Germinal center (tissue), 1 donor: ENCODE measurements at regions not wholly inside any gene's neighbourhood (a gene's known extent, or its start where the extent isn't known, plus 50 kb on each side); places are given as distances from the start of the nearest gene placed in this dataset.

Source experiments
- DNase-seq: peaks from one replicate; pipeline ENCODE4 v3.0.0; 2012; ENCODE audit warnings: mixed read lengths, low spot score

GRCh38 chr3:102233881-102234280 lies 200.9 kb upstream of the ZPLD1 start:
- peak; percentile 32 for DNase-seq

GRCh38 chr3:102235679-102236078 lies 199.1 kb upstream of the ZPLD1 start:
- DNase-seq = no peak

GRCh38 chr3:102237181-102237580 lies 197.6 kb upstream of the ZPLD1 start:
- DNase-seq = no peak

GRCh38 chr3:102237838-102238237 lies 197.0 kb upstream of the ZPLD1 start:
- DNase-seq = no peak

- DNase-seq = no peak
Measured at GRCh38 chr3:102238362-102238761, 196.5 kb upstream of the ZPLD1 start.

GRCh38 chr3:102240720-102241119 lies 194.1 kb upstream of the ZPLD1 start:
- DNase-seq = no peak

- no peak for DNase-seq
Measured at GRCh38 chr3:102248981-102249705, 185.7 kb upstream of the ZPLD1 start.

GRCh38 chr3:102255736-102256135 lies 179.1 kb upstream of the ZPLD1 start:
- no peak for DNase-seq

- no peak for DNase-seq
Measured at GRCh38 chr3:102258666-102259227, 176.1 kb upstream of the ZPLD1 start.

GRCh38 chr3:102259663-102260062 lies 175.2 kb upstream of the ZPLD1 start:
- DNase-seq = no peak

GRCh38 chr3:102265720-102266119 lies 169.1 kb upstream of the ZPLD1 start:
- no peak for DNase-seq

GRCh38 chr3:102269406-102269805 lies 165.4 kb upstream of the ZPLD1 start:
- no peak for DNase-seq

GRCh38 chr3:102290241-102290640 lies 144.6 kb upstream of the ZPLD1 start:
- DNase-seq = no peak

GRCh38 chr3:102295756-102296155 lies 139.1 kb upstream of the ZPLD1 start:
- no peak for DNase-seq

GRCh38 chr3:102297072-102297658 lies 137.7 kb upstream of the ZPLD1 start:
- no peak for DNase-seq

GRCh38 chr3:102299125-102299877 lies 135.5 kb upstream of the ZPLD1 start:
- DNase-seq = no peak

GRCh38 chr3:102301155-102301880 lies 133.5 kb upstream of the ZPLD1 start:
- DNase-seq = no peak

- no peak for DNase-seq
Measured at GRCh38 chr3:102302020-102302419, 132.8 kb upstream of the ZPLD1 start.

- DNase-seq = no peak
Measured at GRCh38 chr3:102304550-102304949, 130.3 kb upstream of the ZPLD1 start.

GRCh38 chr3:102307442-102307841 lies 127.4 kb upstream of the ZPLD1 start:
- DNase-seq = no peak

GRCh38 chr3:102329066-102329465 lies 105.7 kb upstream of the ZPLD1 start:
- no peak for DNase-seq

- no peak for DNase-seq
Measured at GRCh38 chr3:102329561-102329960, 105.3 kb upstream of the ZPLD1 start.
